Esophagus squamous epithelium (tissue), 4 donors: ENCODE measurements at regions not wholly inside any gene's neighbourhood (a gene's known extent, or its start where the extent isn't known, plus 50 kb on each side); places are given as distances from the start of the nearest gene placed in this dataset.
"Not testable (repeated sequence)": the region's sequence is repeated elsewhere in the genome, so short reads cannot be mapped to it uniquely, and the experiment has no call there.

Experiments
- CTCF ChIP-seq, 6 experiments: fragments of 450-650 bp in 4 of 6; fragments of 200-600 bp in 2 of 6; sonication (generic) in 2 of 6; IDR thresholded peaks; one replicate each; pipeline ENCODE4 v1.5.1; 2016 to 2019; ENCODE audit warnings: antibody characterized with exemption in 6 of 6, mild to moderate bottlenecking in 4 of 6, moderate library complexity in 4 of 6
- POLR2A ChIP-seq, 4 donors: fragments of 450-650 bp; IDR thresholded peaks; one replicate each; pipeline ENCODE4 v1.6.1; 2017; ENCODE audit warnings: antibody characterized with exemption in 4 of 4, mild to moderate bottlenecking in 4 of 4, moderate library complexity in 3 of 4

- not testable (repeated sequence) for TF ChIP-seq CTCF, POLR2A (IDR thresholded peaks at IDR 0.05)
Measured at GRCh38 chr5:159502116-159502515, 171.8 kb upstream of the IL12B start.
